ENCODE measurements at regions not wholly inside any gene's neighbourhood (a gene's known extent, or its start where the extent isn't known, plus 50 kb on each side); places are given as distances from the start of the nearest gene placed in this dataset.

DNA sequence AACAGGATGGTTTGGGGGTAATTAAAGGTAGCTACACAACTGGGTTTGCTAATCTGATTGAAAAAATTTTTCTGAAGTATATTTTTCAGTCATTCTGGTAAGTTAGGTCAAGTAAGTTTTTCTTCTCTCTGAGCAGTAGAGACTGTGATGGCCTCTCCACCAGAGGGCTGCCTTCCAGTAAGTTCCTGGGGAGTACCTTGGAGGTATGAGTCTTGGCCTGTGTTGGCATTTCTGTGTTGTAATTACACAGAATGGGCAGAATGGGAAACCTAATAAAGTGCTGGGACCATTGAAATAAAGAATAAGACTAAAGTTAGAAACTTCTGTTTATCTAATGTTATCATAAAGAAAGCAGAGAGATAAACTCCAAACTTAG lies 430.8 kb downstream of the ARHGEF28 start:
- Histone ChIP-seq H3K9me3 (ENCODE audit: control insufficient read depth in 2 of 3, insufficient read depth in 1 of 3, low read length in 3 of 3) (no peaks in the 10 kb centered on the region), H3K4me3 (ENCODE audit: low read length in 3 of 3) (no peak overlapping the region), H3K9ac (ENCODE audit: low read length in 3 of 3) (no peak overlapping the region), H3K27me3 (ENCODE audit: control insufficient read depth, insufficient read depth, low read length) (no peaks in the 10 kb centered on the region), H3K4me1 (ENCODE audit: control insufficient read depth in 2 of 3, insufficient read depth in 2 of 3, low read depth in 1 of 3, low read length in 3 of 3) (no peaks in the 10 kb centered on the region), H3K27ac (ENCODE audit: low read depth in 2 of 2, low read length in 2 of 2) (no peak overlapping the region), H3K36me3 (ENCODE audit: control insufficient read depth in 2 of 3, insufficient read depth in 3 of 3, low read length in 3 of 3) (no peaks in the 10 kb centered on the region)
- TF ChIP-seq, protein P1, sequence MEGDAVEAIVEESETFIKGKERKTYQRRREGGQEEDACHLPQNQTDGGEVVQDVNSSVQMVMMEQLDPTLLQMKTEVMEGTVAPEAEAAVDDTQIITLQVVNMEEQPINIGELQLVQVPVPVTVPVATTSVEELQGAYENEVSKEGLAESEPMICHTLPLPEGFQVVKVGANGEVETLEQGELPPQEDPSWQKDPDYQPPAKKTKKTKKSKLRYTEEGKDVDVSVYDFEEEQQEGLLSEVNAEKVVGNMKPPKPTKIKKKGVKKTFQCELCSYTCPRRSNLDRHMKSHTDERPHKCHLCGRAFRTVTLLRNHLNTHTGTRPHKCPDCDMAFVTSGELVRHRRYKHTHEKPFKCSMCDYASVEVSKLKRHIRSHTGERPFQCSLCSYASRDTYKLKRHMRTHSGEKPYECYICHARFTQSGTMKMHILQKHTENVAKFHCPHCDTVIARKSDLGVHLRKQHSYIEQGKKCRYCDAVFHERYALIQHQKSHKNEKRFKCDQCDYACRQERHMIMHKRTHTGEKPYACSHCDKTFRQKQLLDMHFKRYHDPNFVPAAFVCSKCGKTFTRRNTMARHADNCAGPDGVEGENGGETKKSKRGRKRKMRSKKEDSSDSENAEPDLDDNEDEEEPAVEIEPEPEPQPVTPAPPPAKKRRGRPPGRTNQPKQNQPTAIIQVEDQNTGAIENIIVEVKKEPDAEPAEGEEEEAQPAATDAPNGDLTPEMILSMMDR (IDR thresholded peaks at IDR 0.05; ENCODE audit: borderline replicate concordance, extremely low read depth, insufficient read depth) = peak; percentile 37
- intact Hi-C loops (cut with DNase I) = no loop called here
- DNase-seq (no peak), FAIRE-seq (no peak)

DNA sequence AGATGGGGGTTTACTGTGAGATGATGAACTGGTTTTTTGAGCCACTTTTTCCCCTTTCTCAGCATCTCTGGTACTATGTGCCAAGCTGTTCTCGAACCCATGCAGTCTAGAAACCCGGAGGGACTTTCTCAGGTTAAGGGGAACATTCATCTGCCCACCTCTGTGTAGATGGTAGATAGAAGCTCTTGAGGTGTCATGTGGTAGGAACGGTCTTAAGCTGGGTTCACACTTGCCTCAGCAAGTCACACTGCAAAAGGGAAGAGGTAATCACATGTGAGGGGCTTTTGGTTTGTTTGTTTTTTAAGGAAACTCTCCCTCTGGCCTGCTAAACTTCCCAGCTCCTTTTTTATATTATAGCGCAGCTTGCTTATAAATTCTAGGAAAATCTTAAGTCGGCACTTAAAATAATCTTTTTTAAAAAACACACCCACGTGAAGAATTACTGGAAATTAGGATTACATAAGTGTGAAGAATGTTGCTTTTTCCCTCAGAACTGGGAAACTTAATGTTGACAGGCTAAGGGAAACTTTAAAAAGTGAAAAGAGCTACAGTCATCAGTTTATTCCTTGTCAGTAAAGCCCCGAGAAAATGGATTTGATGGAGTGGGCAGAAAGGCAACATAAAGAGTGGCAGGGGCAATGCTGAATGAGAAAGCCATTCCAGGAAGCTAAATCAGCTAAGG lies 430.3 kb downstream of the ARHGEF28 start:
- TF ChIP-seq, protein P1 (IDR thresholded peaks at IDR 0.05; ENCODE audit: borderline replicate concordance, extremely low read depth, insufficient read depth) = no peak
- no peak overlapping the region for H3K27ac ChIP-seq (ENCODE audit: low read depth in 2 of 2, low read length in 2 of 2)
- intact Hi-C loops (cut with DNase I) = no loop called here
- H3K27me3 ChIP-seq (ENCODE audit: control insufficient read depth, insufficient read depth, low read length) = no peaks in the 10 kb centered on the region
- H3K4me3 ChIP-seq (ENCODE audit: low read length in 3 of 3) = no peak overlapping the region
- no peaks in the 10 kb centered on the region for H3K36me3 ChIP-seq (ENCODE audit: control insufficient read depth in 2 of 3, insufficient read depth in 3 of 3, low read length in 3 of 3)
- no peak for DNase-seq
- H3K9me3 ChIP-seq (ENCODE audit: control insufficient read depth in 2 of 3, insufficient read depth in 1 of 3, low read length in 3 of 3) = no peaks in the 10 kb centered on the region
- no peak for FAIRE-seq
- no peak overlapping the region for H3K9ac ChIP-seq (ENCODE audit: low read length in 3 of 3)
- H3K4me1 ChIP-seq (ENCODE audit: control insufficient read depth in 2 of 3, insufficient read depth in 2 of 3, low read depth in 1 of 3, low read length in 3 of 3) = no peaks in the 10 kb centered on the region

- no peaks in the 10 kb centered on the region for H3K27me3 ChIP-seq (ENCODE audit: control insufficient read depth, insufficient read depth, low read length)
These were observed 429.6 kb downstream of the ARHGEF28 start for GRCh38 chr5:74055486-74056106.

More at GRCh38 chr5:74055486-74056106, 429.6 kb downstream of the ARHGEF28 start:
- TF ChIP-seq, protein P1 (IDR thresholded peaks at IDR 0.05; ENCODE audit: borderline replicate concordance, extremely low read depth, insufficient read depth) = no peak
- FAIRE-seq = no peak
- peak in 3 of 5 donors; percentile 31 to 66 (median 44) for DNase-seq
- Histone ChIP-seq H3K36me3 (ENCODE audit: control insufficient read depth in 2 of 3, insufficient read depth in 3 of 3, low read length in 3 of 3) (no peaks in the 10 kb centered on the region), H3K4me3 (ENCODE audit: low read length in 3 of 3) (no peak overlapping the region), H3K27ac (ENCODE audit: low read depth in 2 of 2, low read length in 2 of 2) (no peak overlapping the region), H3K9ac (ENCODE audit: low read length in 3 of 3) (no peak overlapping the region), H3K4me1 (ENCODE audit: control insufficient read depth in 2 of 3, insufficient read depth in 2 of 3, low read depth in 1 of 3, low read length in 3 of 3) (no peaks in the 10 kb centered on the region), H3K9me3 (ENCODE audit: control insufficient read depth in 2 of 3, insufficient read depth in 1 of 3, low read length in 3 of 3) (no peaks in the 10 kb centered on the region)
- intact Hi-C loops (cut with DNase I) = no loop called here

All from kidney (tissue), 13 donors.